Activated T-cell treated with anti-CD3 and anti-CD28 coated beads, Interleukin-2, amount 50 U/mL, for 48 hours (primary cell): ENCODE measurements at regions not wholly inside any gene's neighbourhood (a gene's known extent, or its start where the extent isn't known, plus 50 kb on each side); places are given as distances from the start of the nearest gene placed in this dataset.

Experiments
- DNase-seq, 2 experiments: peaks; one replicate each; pipeline ENCODE4 v3.0.0-alpha.2; 2020

DNA sequence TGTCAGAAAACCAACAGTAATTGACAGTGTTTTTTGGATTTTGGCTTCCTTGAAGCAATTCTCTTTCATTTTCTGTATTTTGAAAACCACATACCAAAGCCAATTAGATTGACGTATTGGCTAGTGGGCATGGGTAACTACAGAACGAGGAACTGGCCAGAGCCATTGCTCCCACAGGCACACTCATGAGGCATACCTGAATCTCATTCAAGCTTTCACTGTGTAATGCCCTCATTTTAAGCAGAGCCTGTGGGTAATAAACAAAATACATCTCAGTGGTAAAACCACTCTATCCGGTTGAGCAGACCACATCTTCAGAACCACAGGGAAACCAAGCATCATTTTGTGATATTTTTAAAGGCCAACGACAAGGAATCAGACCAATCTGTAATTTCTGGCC is 394.1 kb downstream of the ZNF608 start:
- no peak for DNase-seq

GRCh38 chr5:124349931-124350330 is 396.5 kb downstream of the ZNF608 start:
- no peak for DNase-seq

DNA sequence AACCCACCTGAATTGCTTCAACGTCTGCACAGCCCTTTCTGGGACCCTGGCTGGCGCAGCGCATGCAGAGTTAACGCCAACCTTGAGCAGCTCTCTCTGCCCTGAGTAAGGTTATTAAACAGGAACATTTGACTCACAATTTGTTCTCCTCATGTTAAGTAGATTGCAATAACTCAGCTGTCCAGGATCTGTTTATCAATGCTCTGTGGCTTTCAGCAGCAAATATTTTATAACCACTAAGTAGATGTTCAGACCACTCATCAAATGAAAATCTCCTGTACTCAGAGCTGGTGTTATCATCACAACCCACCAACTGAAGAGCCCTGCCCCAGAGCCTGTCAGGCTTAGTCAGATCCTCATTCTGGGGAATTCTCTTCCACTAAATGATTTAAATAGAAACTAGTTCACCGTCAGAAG is 403.0 kb downstream of the ZNF608 start:
- no peak for DNase-seq

- DNase-seq, result no peak
Observed at GRCh38 chr5:124342986-124343385, 403.5 kb downstream of the ZNF608 start.

GRCh38 chr5:124342584-124342983 is 403.9 kb downstream of the ZNF608 start:
- no peak for DNase-seq

DNA sequence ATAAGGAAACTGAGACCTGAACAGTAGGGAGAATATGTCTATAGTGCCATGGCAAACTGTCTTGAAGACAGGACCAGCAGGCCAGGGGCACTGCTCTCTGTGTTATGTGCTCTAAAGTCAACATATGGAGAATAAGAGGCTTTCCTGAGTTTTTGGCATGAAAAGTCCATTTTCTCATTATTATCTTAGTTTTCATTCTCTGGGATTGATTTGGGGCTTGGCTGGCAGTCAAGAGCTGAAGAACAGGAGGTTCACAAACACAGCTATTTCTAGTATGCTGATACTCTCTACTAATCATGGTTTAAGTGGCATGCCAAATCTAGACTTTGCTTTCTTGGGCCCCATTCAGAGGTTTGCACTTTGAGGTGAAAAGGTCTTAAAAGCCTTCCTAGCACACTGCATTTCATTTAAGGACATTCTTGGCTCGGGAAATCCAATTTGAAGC is 404.4 kb downstream of the ZNF608 start:
- no peak for DNase-seq

DNA sequence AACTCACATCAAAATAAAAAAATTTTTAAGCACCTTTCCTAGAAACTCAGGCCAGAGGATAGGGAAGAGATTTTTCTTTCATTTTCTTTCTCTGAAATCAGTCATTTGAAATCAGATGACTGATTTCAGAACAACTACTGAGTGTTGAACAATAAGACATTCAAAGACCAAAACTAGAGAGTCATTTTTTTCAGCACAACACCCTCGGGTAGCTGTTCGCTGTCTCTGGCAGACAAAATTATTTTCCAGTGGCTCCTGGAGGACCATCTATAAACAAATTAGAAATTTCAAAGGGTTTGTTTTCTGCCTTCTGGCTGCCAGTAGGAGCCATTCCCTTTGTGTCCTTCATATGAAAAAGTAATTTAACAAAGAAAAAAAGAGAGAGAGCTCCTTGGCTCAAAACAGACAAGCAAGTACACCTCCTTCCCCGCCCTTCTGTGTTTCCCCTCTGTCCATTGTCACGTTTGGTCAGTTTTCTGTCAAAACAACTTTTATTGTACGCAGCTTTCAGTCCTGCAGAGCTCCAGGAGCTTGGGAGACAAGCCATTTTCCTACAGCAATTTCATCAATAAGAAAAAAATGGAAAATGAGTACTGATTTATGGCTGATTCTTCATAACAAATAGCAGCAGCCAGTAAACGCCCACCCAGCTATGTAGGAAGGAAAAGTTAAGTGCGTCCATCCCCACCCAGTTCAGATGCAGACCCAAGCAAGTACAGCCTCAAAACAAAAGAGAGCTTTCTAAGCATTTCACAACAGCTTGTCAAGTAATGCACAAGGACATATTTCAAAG is 405.2 kb downstream of the ZNF608 start:
- DNase-seq, result no peak

GRCh38 chr5:124337996-124338395 is 408.4 kb downstream of the ZNF608 start:
- DNase-seq, result no peak

DNA sequence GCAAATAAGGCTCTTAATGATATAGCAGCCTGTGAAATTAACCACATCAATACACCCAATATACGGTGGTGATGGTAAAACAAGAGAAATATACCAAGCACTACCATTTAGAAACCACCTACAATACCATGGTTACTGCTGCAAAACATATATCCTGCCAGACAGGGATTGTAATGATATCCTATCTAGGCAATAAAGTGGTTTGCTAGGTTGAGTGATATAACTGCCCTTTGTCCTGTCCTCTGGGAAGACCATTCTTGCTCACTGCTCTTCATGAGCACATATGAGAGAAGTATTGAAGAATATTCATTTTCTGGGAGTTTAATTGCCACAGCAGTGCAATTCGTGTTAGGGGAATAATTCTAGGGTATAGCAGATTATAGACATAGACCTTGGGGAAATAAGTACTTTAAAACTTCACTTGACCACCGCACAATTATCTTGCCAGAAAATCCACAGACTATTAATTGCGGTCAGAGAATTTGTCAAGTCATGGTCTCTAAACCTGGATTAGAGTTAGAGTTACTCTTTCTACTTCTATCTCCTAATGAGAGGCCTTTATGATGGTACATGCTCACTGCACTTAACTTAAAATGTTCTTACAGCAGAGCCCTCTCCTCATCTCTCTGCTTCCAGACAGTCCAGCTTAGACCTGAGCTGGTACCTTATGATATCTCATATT is 413.0 kb downstream of the ZNF608 start:
- no peak for DNase-seq

- DNase-seq, result no peak
Observed at GRCh38 chr5:124332273-124332672, 414.2 kb downstream of the ZNF608 start.

GRCh38 chr5:124330595-124331220 is 415.7 kb downstream of the ZNF608 start:
- no peak for DNase-seq

DNA sequence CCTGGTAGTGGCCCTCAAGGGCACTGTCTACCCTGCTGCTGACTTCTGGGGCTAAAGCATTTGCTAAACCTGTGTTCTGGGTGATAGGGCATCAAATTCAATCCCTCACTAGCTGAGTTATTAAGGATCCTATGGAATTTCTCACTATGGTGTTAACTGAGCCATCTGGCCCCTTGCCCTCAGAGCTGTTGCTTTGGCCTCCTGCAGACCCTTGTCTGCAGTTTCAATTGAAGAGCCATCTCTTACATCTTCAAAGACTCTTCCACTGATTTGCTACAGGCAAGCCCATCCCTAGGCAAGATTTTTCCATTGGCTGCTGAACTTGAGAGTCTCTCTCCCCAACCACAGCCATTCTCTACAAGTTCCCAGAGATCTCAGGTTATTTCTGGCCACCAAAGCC is 418.2 kb downstream of the ZNF608 start:
- DNase-seq, result no peak

DNA sequence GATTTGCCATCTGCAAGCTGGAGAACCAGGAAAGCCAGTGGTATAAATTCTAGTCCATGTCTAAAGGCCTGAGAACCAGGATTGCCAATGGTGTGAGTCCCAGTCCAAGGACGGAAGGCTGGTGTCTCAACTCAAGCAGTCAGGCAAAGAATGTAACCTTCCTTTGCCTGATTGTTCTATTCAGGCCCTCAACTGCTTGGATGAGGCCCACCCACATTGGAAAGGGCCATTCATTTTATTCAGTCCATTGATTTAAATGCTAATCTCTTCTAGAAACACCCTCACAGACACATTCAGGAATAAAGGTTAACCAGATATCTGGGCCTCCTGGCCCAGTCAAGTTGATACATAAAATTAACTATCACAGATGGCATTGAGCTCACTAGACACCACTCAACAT is 427.8 kb downstream of the ZNF608 start:
- DNase-seq, result no peak

DNA sequence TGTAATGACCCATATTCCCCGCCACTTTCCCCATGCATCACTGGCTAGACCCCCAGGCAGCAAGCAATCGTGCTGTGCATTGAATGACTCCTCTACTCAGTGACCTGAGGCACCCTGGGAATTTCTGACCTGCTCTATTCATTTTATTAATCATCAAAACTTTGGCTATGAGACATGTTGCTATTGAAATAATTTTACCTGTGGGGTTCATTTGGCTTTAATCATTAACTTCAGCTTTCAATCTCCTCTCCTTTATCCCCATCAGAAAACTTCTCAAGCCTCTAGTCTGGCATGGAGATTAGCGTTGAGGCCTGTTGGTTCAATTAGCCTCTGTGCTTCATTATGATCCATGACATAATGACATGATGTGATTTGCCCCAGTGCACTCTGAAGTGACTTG is 429.0 kb downstream of the ZNF608 start:
- no peak for DNase-seq

- no peak for DNase-seq
Observed at GRCh38 chr5:124315741-124316415, 430.6 kb downstream of the ZNF608 start.

DNA sequence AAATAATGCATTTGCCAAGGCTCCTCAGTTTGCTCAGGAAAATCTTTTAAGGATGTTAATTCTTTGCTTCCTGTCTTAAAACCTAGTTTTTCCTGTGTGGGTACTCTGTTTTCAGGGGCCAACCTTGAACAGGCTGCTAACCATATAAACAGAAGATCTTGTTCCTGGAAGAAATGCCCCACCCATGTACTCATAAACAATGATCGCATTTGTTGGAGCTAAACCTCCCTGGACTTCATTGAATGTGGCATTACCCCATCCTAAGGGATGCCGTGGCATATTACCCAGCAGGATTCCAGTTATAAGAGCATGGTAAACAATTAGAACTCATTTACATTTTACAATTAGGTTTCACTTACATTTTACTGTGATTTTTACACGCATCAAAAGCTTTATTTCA is 436.0 kb downstream of the ZNF608 start:
- DNase-seq, result no peak

- DNase-seq, result no peak
Observed at GRCh38 chr5:124309241-124309980, 437.0 kb downstream of the ZNF608 start.

DNA sequence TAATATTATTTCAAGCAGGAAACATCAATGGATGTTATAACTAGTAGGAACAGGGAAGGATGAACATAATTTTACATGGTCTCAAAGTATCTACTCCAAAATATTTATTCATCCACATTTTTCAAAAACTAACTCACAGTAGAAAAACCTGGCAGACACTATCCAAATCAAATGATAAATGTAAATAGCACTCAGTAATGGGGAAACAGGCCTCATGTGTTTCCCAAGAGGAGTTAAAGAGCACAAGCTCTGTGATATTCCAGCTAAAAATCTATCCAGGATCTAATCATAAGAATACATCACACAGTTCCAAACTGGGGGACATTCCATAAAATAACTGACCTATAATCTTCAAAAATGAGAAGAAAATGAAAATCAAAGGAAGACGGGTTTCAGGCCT is 443.1 kb downstream of the ZNF608 start:
- no peak for DNase-seq

GRCh38 chr5:124302533-124302932 is 443.9 kb downstream of the ZNF608 start:
- DNase-seq, result no peak

DNA sequence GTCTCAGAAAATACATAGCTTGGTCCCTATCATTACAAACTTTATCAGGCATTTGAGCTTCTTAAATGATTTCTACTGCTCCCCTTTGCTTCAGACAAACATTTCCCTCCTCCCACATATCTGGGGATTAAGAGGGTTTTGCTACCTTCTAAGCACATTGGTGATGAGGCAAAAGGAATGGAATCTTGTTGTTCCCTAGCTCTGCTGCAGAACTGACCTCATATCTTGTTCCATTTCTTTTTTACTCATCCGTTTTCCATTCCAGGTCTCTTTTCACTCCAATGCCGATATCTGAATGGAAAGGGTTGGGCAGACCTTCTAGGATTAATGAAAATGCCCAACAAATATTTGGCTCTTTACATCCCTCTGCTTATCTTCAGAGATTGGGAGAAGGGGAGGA is 444.6 kb downstream of the ZNF608 start:
- no peak for DNase-seq

DNA sequence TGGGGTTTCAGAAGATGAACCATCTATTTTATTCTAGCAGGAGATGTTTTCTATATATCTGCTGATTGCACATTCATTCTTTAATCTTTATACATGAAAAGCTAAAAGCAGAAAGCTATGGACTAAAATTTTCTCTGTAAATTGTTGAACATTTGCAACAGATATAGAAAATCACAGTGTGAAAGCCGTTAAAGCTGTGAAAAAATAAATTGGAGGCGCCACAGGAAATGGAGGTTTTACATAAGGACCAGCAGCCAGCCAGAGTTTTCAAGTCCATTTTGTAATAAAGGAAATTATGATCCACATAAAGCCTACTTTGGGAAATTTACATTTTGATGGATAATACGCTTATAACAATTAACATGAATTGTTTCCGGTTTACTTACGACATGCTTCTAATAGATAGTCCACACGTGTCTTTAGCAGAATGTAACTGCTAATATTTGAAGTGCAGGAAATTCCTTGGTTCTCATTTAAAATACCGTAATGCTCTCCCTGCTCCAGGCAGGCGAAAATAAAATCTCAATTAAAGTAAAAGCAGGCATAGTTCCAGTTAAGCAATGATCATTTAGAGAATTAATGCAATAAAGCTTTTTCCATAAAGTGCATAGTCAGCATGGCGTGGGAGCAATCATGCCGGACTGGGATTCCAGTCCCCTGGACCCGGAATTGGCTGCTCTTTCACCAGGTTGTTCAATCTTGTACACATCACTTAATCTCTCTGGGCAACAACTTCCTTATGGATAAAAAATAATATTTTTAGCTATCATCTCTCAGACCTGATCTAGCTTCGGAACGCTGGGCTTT is 445.4 kb downstream of the ZNF608 start:
- no peak for DNase-seq

DNA sequence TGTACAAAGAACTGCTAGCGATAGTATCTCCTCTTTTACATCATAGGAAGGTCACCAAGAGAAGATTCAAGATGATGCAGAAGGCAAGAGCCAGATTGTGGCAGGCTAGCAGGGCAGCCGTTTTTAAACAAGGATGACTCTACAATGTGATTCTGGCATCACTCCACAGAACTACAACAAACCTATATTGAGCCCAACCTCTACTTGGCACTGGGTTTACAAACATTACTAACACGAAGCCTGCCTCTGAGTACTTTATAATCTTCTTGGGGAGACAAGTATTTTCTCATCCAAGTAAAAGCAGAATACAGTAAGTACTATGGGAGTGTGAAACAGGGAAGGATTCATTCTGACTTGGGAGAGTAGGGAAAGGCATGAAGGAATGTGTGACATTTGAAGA is 448.6 kb downstream of the ZNF608 start:
- DNase-seq, result no peak
